Hypothalamus (tissue), 51 donors: ENCODE measurements at regions not wholly inside any gene's neighbourhood (a gene's known extent, or its start where the extent isn't known, plus 50 kb on each side); places are given as distances from the start of the nearest gene placed in this dataset.
"Not testable (repeated sequence)": the region's sequence is repeated elsewhere in the genome, so short reads cannot be mapped to it uniquely, and the experiment has no call there.

Experiments
- DNase-seq, 51 donors: peaks; one replicate each; lab custom pipeline; 2025; lab: John Stamatoyannopoulos, UW

GRCh38 chr4:118410138-118410537 is 57.3 kb upstream of the PRSS12 start:
- DNase-seq: no peak

GRCh38 chr4:118417325-118417724 is 64.5 kb upstream of the PRSS12 start:
- no peak for DNase-seq

GRCh38 chr4:118417800-118418199 is 65.0 kb upstream of the PRSS12 start:
- DNase-seq: not testable (repeated sequence)

- not testable (repeated sequence) for DNase-seq
Observed at GRCh38 chr4:118418396-118418795, 65.6 kb upstream of the PRSS12 start.

- not testable (repeated sequence) for DNase-seq
Observed at GRCh38 chr4:118419626-118420025, 66.8 kb upstream of the PRSS12 start.

GRCh38 chr4:118424062-118424461 is 71.3 kb upstream of the PRSS12 start:
- DNase-seq: peak in 31 of 51 donors; percentile 0 to 45 (median 10)

- DNase-seq: not testable (repeated sequence)
Observed at GRCh38 chr4:118428881-118429280, 76.1 kb upstream of the PRSS12 start.

GRCh38 chr4:118432359-118432758 is 79.6 kb upstream of the PRSS12 start:
- DNase-seq: not testable (repeated sequence)

GRCh38 chr4:118433612-118434375 is 81.0 kb upstream of the PRSS12 start:
- not testable (repeated sequence) for DNase-seq

- not testable (repeated sequence) for DNase-seq
Observed at GRCh38 chr4:118435415-118435814, 82.6 kb upstream of the PRSS12 start.

GRCh38 chr4:118442115-118442837 is 89.5 kb upstream of the PRSS12 start:
- DNase-seq: not testable (repeated sequence)

- DNase-seq: not testable (repeated sequence)
Observed at GRCh38 chr4:118447397-118447796, 94.6 kb upstream of the PRSS12 start.

- DNase-seq: not testable (repeated sequence)
Observed at GRCh38 chr4:118454857-118455256, 102.1 kb upstream of the PRSS12 start.

GRCh38 chr4:118461435-118461834 is 108.6 kb upstream of the PRSS12 start:
- not testable (repeated sequence) for DNase-seq

GRCh38 chr4:118465831-118466230 is 113.0 kb upstream of the PRSS12 start:
- not testable (repeated sequence) for DNase-seq

- not testable (repeated sequence) for DNase-seq
Observed at GRCh38 chr4:118474001-118474626, 121.3 kb upstream of the PRSS12 start.

GRCh38 chr4:118474771-118475170 is 122.0 kb upstream of the PRSS12 start:
- not testable (repeated sequence) for DNase-seq

- DNase-seq: not testable (repeated sequence)
Observed at GRCh38 chr4:118475901-118476300, 123.1 kb upstream of the PRSS12 start.

GRCh38 chr4:118477826-118478225 is 125.0 kb upstream of the PRSS12 start:
- not testable (repeated sequence) for DNase-seq

GRCh38 chr4:118485801-118486314 is 133.1 kb upstream of the PRSS12 start:
- DNase-seq: not testable (repeated sequence)

- not testable (repeated sequence) for DNase-seq
Observed at GRCh38 chr4:118492963-118493362, 140.2 kb upstream of the PRSS12 start.
